Endothelial cell of umbilical vein (primary cell): ENCODE measurements at regions not wholly inside any gene's neighbourhood (a gene's known extent, or its start where the extent isn't known, plus 50 kb on each side); places are given as distances from the start of the nearest gene placed in this dataset.

ENCODE experiments used
- BruUV-seq: library from RNA; stranded (reverse); fragments of 400-500 nt; replicated peaks from 2 replicates; lab custom pipeline; 2021; lab: Mats Ljungman, UMichigan
- CTCF ChIA-PET: fragments of 300-600, 350-600 bp; sonication (Branson Sonifier 250); formaldehyde crosslinking; loops from one replicate; lab custom pipeline; 2021; ENCODE audit warnings: antibody characterized with exemption, inconsistent platforms; lab: Charles Lee
- POLR2A ChIA-PET: fragments of 300-600, 350-600 bp; sonication (Branson Sonifier 250); formaldehyde crosslinking; loops from one replicate; lab custom pipeline; 2021; ENCODE audit warnings: antibody characterized with exemption, inconsistent platforms; lab: Charles Lee
- DNase-seq: peaks from one replicate; pipeline ENCODE4 v3.0.0-alpha.2; 2011; ENCODE audit warnings: low read depth, low spot score
- FAIRE-seq: peaks from 2 replicates; lab custom pipeline; 2011; peaks lifted over from hg19 to GRCh38; lab: Jason Lieb, UNC
- H2AFZ ChIP-seq: 2 replicates; pipeline ENCODE4 v1.6.0; 2012; ENCODE audit warnings: low read depth, low read length, control low read depth, inconsistent platforms
- H3K27ac ChIP-seq: 2 replicates; pipeline ENCODE4 v1.5.1; 2011; ENCODE audit warnings: low read depth, mild to moderate bottlenecking, control low read depth, low read length, moderate library complexity; ENCODE audit not compliant: insufficient read depth
- H3K27me3 ChIP-seq, 2 experiments: 2 replicates each; pipeline versions ENCODE4 v1.6.0 to v1.6.1; 2011; ENCODE audit warnings: low read length in 2 of 2, mixed read lengths in 1 of 2; ENCODE audit not compliant: control insufficient read depth in 2 of 2, insufficient read depth in 2 of 2
- H3K36me3 ChIP-seq, 2 experiments: 2 replicates in 1 of 2; 3 replicates in 1 of 2; pipeline ENCODE4 v1.5.1; 2011; ENCODE audit warnings: low read length in 2 of 2, mild to moderate bottlenecking in 1 of 2, moderate library complexity in 1 of 2; ENCODE audit not compliant: control insufficient read depth in 2 of 2, insufficient read depth in 2 of 2; ENCODE audit errors: extremely low read depth in 1 of 2
- H3K4me1 ChIP-seq: 3 replicates; pipeline ENCODE4 v1.5.1; 2011; ENCODE audit warnings: mild to moderate bottlenecking, low read length; ENCODE audit not compliant: control insufficient read depth, insufficient read depth; ENCODE audit errors: extremely low read depth
- H3K4me2 ChIP-seq: 2 replicates; pipeline ENCODE4 v1.6.1; 2011; ENCODE audit warnings: low read length, control low read depth, mixed read lengths; ENCODE audit not compliant: insufficient read depth
- H3K4me3 ChIP-seq, 3 experiments: fragments of 200-600 bp in 1 of 3; sonication (generic), shearing (Covaris generic) in 1 of 3; replicated peaks in 1 of 3; 2 replicates each; pipeline ENCODE4 v1.5.1; 2011 to 2016; ENCODE audit warnings: control low read depth in 3 of 3, low read length in 3 of 3, mild to moderate bottlenecking in 2 of 3, inconsistent platforms in 1 of 3, low read depth in 1 of 3, moderate library complexity in 1 of 3; ENCODE audit not compliant: insufficient read depth in 1 of 3
- H3K79me2 ChIP-seq: 2 replicates; pipeline ENCODE4 v1.6.0; 2012; ENCODE audit warnings: low read length, inconsistent platforms; ENCODE audit not compliant: control insufficient read depth, insufficient read depth
- H3K9ac ChIP-seq: replicated peaks from 2 replicates; pipeline ENCODE3; 2011; ENCODE audit warnings: low read length, control low read depth; ENCODE audit not compliant: insufficient read depth; ENCODE audit errors: extremely low read depth
- H3K9me1 ChIP-seq: replicated peaks from 3 replicates; pipeline ENCODE4 v1.6.0; 2011; ENCODE audit warnings: mild to moderate bottlenecking, low read length; ENCODE audit not compliant: control insufficient read depth, insufficient read depth; ENCODE audit errors: extremely low read depth
- H3K9me3 ChIP-seq: replicated peaks from 2 replicates; pipeline ENCODE4 v1.5.1; 2012; ENCODE audit warnings: low read length, inconsistent platforms; ENCODE audit not compliant: control insufficient read depth, insufficient read depth
- H4K20me1 ChIP-seq: replicated peaks from 2 replicates; pipeline ENCODE3; 2011; ENCODE audit warnings: mild to moderate bottlenecking, low read length; ENCODE audit not compliant: control insufficient read depth, insufficient read depth; ENCODE audit errors: extremely low read depth
- EZH2 ChIP-seq: IDR thresholded peaks from 2 replicates; pipeline ENCODE4 v1.6.1; 2012; ENCODE audit warnings: borderline replicate concordance, low read depth, mild to moderate bottlenecking, moderate library complexity, low read length, inconsistent platforms; ENCODE audit not compliant: severe bottlenecking
- FOS ChIP-seq: IDR thresholded peaks from 2 replicates; pipeline ENCODE4 v1.6.1; 2011; ENCODE audit warnings: mild to moderate bottlenecking, low read length, moderate library complexity, borderline replicate concordance; ENCODE audit not compliant: insufficient read depth
- GATA2 ChIP-seq: IDR thresholded peaks from 2 replicates; pipeline ENCODE4 v1.7.0; 2011; ENCODE audit warnings: low read depth, mild to moderate bottlenecking, moderate library complexity, mixed read lengths, low read length; ENCODE audit not compliant: insufficient read length, insufficient read depth
- JUN ChIP-seq: IDR thresholded peaks from 2 replicates; pipeline ENCODE4 v1.6.1; 2011; ENCODE audit warnings: borderline replicate concordance, low read depth; ENCODE audit not compliant: insufficient read length, insufficient read depth
- MYC ChIP-seq: IDR thresholded peaks from one replicate; pipeline ENCODE4 v1.6.1; 2011; ENCODE audit warnings: mild to moderate bottlenecking, low read depth, low read length
- POLR2A ChIP-seq: IDR thresholded peaks from 2 replicates; pipeline ENCODE4 v1.6.1; 2012; ENCODE audit warnings: low read depth, mild to moderate bottlenecking, control low read depth, low read length
- POLR2AphosphoS5 ChIP-seq: IDR thresholded peaks from 2 replicates; pipeline ENCODE4 v1.6.1; 2012; ENCODE audit warnings: low read depth, mild to moderate bottlenecking, control low read depth, low read length, moderate library complexity; ENCODE audit not compliant: insufficient read depth
- dilution Hi-C: fragments of 300-500 bp; cut with MboI; formaldehyde crosslinking; loops from one replicate; pipeline ENCODE4 v1.15.0; 2019; ENCODE audit warnings: low sequenced_read_pairs; ENCODE audit not compliant: extremely low pct_ligation_motif_present
- intact Hi-C: fragments of 100-400 bp; cut with micrococcal nuclease; formaldehyde crosslinking; loops from one replicate; pipeline ENCODE4 v1.10.0; 2022
- TF ChIP-seq, protein P1 (sequence below): IDR thresholded peaks from 2 replicates; pipeline ENCODE4 v1.6.1; 2011; ENCODE audit not compliant: insufficient read depth, insufficient read length
- TF ChIP-seq, protein P2 (sequence below), 2 donors: IDR thresholded peaks; 1 replicate in 1 of 2; 2 replicates in 1 of 2; pipeline ENCODE4 v1.5.1; 2011; ENCODE audit warnings: low read length in 2 of 2, mild to moderate bottlenecking in 2 of 2, moderate library complexity in 2 of 2, control low read depth in 1 of 2, inconsistent platforms in 1 of 2, low read depth in 1 of 2; ENCODE audit not compliant: insufficient read depth in 1 of 2; ENCODE audit errors: extremely low read depth in 1 of 2

DNA sequence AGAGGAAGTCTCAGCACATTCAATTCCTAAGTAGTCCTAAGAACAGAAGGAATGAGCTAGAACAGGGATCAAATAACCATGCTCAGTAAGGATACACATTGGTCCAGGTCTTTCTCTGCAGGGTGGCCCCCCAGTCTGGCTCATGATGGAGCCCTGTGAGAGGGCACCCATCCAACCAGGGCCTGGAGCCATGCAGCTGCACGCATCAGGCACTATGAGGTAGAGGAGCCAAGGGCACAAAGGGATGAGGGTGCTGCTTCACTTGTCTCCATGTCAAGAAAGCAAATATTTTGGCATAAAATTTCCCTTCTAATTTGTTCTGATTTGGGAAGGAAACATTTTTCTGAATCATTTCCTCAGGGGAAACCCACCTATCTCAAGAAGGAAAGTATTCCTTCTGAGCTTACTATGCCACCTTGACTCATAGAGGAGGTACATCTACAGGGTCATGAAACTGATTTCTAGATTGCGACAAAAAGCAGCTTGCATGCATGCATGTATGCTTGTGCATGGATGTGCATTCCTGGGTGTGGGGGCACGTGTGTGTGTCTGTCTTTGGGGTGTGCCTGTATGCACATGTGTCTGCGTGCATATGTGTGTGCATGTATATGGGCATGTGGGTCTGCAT lies 600.3 kb downstream of the MID1IP1 start:
- no peaks in the 10 kb centered on the region for H3K9me1 ChIP-seq
- H3K79me2 ChIP-seq, result no peaks in the 10 kb centered on the region
- no peaks in the 10 kb centered on the region for H3K9me3 ChIP-seq
- FAIRE-seq (no peak), DNase-seq (no peak)
- H3K4me2 ChIP-seq, result no peak overlapping the region
- no peak overlapping the region for H3K4me3 ChIP-seq
- no peaks in the 10 kb centered on the region for H3K4me1 ChIP-seq
- no peak overlapping the region for H3K27ac ChIP-seq
- ChIA-PET CTCF (no interaction called here), POLR2A (no interaction called here)
- H4K20me1 ChIP-seq, result no peaks in the 10 kb centered on the region
- H3K27me3 ChIP-seq, result no peaks in the 10 kb centered on the region
- dilution Hi-C loops (no loop called here), intact Hi-C loops (no loop called here)
- BruUV-seq, result no TSS peak
- no peaks in the 10 kb centered on the region for H3K36me3 ChIP-seq
- H2AFZ ChIP-seq, result no peak overlapping the region
- TF ChIP-seq, protein P1, sequence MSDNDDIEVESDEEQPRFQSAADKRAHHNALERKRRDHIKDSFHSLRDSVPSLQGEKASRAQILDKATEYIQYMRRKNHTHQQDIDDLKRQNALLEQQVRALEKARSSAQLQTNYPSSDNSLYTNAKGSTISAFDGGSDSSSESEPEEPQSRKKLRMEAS, result no peak
- TF ChIP-seq GATA2 (no peak), POLR2A (no peak)
- H3K9ac ChIP-seq, result no peak overlapping the region

GRCh38 chrX:39402158-39402557 lies 600.9 kb downstream of the MID1IP1 start:
- POLR2A ChIA-PET, result no interaction called here
- intact Hi-C loops, result no loop called here
- FAIRE-seq, result no peak

More at GRCh38 chrX:39402158-39402557, 600.9 kb downstream of the MID1IP1 start:
- no TSS peak for BruUV-seq
- Histone ChIP-seq H3K4me3 (no peak overlapping the region), H3K9ac (no peak overlapping the region), H3K4me2 (no peak overlapping the region), H3K27me3 (no peaks in the 10 kb centered on the region), H3K9me1 (no peaks in the 10 kb centered on the region), H2AFZ (no peak overlapping the region), H3K79me2 (no peaks in the 10 kb centered on the region), H4K20me1 (no peaks in the 10 kb centered on the region), H3K27ac (no peak overlapping the region), H3K9me3 (no peaks in the 10 kb centered on the region), H3K4me1 (no peaks in the 10 kb centered on the region), H3K36me3 (no peaks in the 10 kb centered on the region)
- dilution Hi-C loops, result no loop called here
- DNase-seq, result no peak
- CTCF ChIA-PET, result no interaction called here
- TF ChIP-seq EZH2 (no peak), MYC (no peak), FOS (no peak), POLR2AphosphoS5 (no peak), GATA2 (no peak), JUN (no peak), POLR2A (no peak)
- TF ChIP-seq, protein P1, result no peak
- TF ChIP-seq, protein P2, sequence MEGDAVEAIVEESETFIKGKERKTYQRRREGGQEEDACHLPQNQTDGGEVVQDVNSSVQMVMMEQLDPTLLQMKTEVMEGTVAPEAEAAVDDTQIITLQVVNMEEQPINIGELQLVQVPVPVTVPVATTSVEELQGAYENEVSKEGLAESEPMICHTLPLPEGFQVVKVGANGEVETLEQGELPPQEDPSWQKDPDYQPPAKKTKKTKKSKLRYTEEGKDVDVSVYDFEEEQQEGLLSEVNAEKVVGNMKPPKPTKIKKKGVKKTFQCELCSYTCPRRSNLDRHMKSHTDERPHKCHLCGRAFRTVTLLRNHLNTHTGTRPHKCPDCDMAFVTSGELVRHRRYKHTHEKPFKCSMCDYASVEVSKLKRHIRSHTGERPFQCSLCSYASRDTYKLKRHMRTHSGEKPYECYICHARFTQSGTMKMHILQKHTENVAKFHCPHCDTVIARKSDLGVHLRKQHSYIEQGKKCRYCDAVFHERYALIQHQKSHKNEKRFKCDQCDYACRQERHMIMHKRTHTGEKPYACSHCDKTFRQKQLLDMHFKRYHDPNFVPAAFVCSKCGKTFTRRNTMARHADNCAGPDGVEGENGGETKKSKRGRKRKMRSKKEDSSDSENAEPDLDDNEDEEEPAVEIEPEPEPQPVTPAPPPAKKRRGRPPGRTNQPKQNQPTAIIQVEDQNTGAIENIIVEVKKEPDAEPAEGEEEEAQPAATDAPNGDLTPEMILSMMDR (IDR thresholded peaks at IDR 0.05; ENCODE audit: extremely low read depth in 1 of 2, insufficient read depth in 1 of 2, low read depth in 1 of 2, low read length in 2 of 2), result no peak
